Activated T-helper 1 cell treated with anti-CD3 and anti-CD28 coated beads, Interleukin-12 subunit alpha, Interleukin-12 subunit beta, Interleukin-2, Interleukin-4 antibody, amounts not matched to agents 30 ng/mL and 10 ng/mL and 1 ng/mL, durations not matched to agents 14 hours and 24 hours and 36 hours (primary cell): ENCODE measurements at regions not wholly inside any gene's neighbourhood (a gene's known extent, or its start where the extent isn't known, plus 50 kb on each side); places are given as distances from the start of the nearest gene placed in this dataset.

Experiments
- DNase-seq: peaks from one replicate; pipeline ENCODE4 v3.0.0; 2021; ENCODE audit warnings: low spot score
- H3K27ac Mint-ChIP-seq: one replicate; pipeline ENCODE4 v1.8.0; 2021; ENCODE audit warnings: mild to moderate bottlenecking, mixed read lengths
- H3K27me3 Mint-ChIP-seq: one replicate; pipeline ENCODE4 v1.8.0; 2022; ENCODE audit warnings: mild to moderate bottlenecking, moderate library complexity, mixed read lengths; ENCODE audit not compliant: insufficient read depth
- H3K36me3 Mint-ChIP-seq: one replicate; pipeline ENCODE4 v1.8.0; 2021; ENCODE audit warnings: low read depth, mixed read lengths
- H3K4me1 Mint-ChIP-seq: one replicate; pipeline ENCODE4 v1.8.0; 2021; ENCODE audit warnings: low read depth, mixed read lengths
- H3K4me3 Mint-ChIP-seq: one replicate; pipeline ENCODE4 v1.8.0; 2021; ENCODE audit warnings: mild to moderate bottlenecking, moderate library complexity, mixed read lengths
- H3K9me3 Mint-ChIP-seq: one replicate; pipeline ENCODE4 v1.8.0; 2021; ENCODE audit warnings: mixed read lengths
- intact Hi-C: fragments of 100-400 bp; cut with micrococcal nuclease; formaldehyde crosslinking; loops from one replicate; pipeline ENCODE4 v1.15.1; 2024

- H3K27ac Mint-ChIP-seq, result no peak overlapping the region
- DNase-seq, result no peak
- H3K27me3 Mint-ChIP-seq, result peaks cover 4% of the 10 kb centered on the region
- H3K9me3 Mint-ChIP-seq, result no peaks in the 10 kb centered on the region
- no peak overlapping the region for H3K4me3 Mint-ChIP-seq
- intact Hi-C loops, result no loop called here
- H3K36me3 Mint-ChIP-seq, result no peaks in the 10 kb centered on the region
- H3K4me1 Mint-ChIP-seq, result peaks cover 10% of the 10 kb centered on the region
Observed at GRCh38 chr10:124181656-124182055, 88.3 kb upstream of the CHST15 start.

GRCh38 chr10:124180947-124181549 is 87.7 kb upstream of the CHST15 start:
- H3K4me1 Mint-ChIP-seq, result peaks cover 12% of the 10 kb centered on the region
- intact Hi-C loops, result no loop called here
- no peaks in the 10 kb centered on the region for H3K9me3 Mint-ChIP-seq
- no peak overlapping the region for H3K27ac Mint-ChIP-seq
- H3K4me3 Mint-ChIP-seq, result no peak overlapping the region
- no peaks in the 10 kb centered on the region for H3K36me3 Mint-ChIP-seq
- peaks cover 9% of the 10 kb centered on the region for H3K27me3 Mint-ChIP-seq
- no peak for DNase-seq

GRCh38 chr10:124180044-124180745 is 86.8 kb upstream of the CHST15 start:
- DNase-seq, result no peak
- no peaks in the 10 kb centered on the region for H3K36me3 Mint-ChIP-seq
- H3K27me3 Mint-ChIP-seq, result peaks cover 10% of the 10 kb centered on the region
- H3K4me1 Mint-ChIP-seq, result peaks cover 16% of the 10 kb centered on the region
- no peak overlapping the region for H3K4me3 Mint-ChIP-seq
- intact Hi-C loops, result no loop called here
- no peak overlapping the region for H3K27ac Mint-ChIP-seq
- no peaks in the 10 kb centered on the region for H3K9me3 Mint-ChIP-seq

GRCh38 chr10:124179308-124180043 is 86.1 kb upstream of the CHST15 start:
- peaks cover 10% of the 10 kb centered on the region for H3K27me3 Mint-ChIP-seq
- H3K27ac Mint-ChIP-seq, result no peak overlapping the region
- no peaks in the 10 kb centered on the region for H3K36me3 Mint-ChIP-seq
- no peak for DNase-seq
- no peaks in the 10 kb centered on the region for H3K9me3 Mint-ChIP-seq
- no peak overlapping the region for H3K4me3 Mint-ChIP-seq
- H3K4me1 Mint-ChIP-seq, result peaks cover 16% of the 10 kb centered on the region
- intact Hi-C loops, result no loop called here

- intact Hi-C loops, result no loop called here
- Mint-ChIP-seq H3K36me3 (no peaks in the 10 kb centered on the region), H3K27ac (no peak overlapping the region), H3K4me3 (no peak overlapping the region), H3K27me3 (peaks cover 8% of the 10 kb centered on the region), H3K9me3 (no peaks in the 10 kb centered on the region), H3K4me1 (peaks cover 16% of the 10 kb centered on the region)
- no peak for DNase-seq
Observed at GRCh38 chr10:124177180-124177518, 83.8 kb upstream of the CHST15 start.

- Mint-ChIP-seq H3K4me3 (no peak overlapping the region), H3K27ac (no peak overlapping the region), H3K36me3 (no peaks in the 10 kb centered on the region), H3K27me3 (peaks cover 8% of the 10 kb centered on the region), H3K9me3 (no peaks in the 10 kb centered on the region), H3K4me1 (peaks cover 16% of the 10 kb centered on the region)
- DNase-seq, result no peak
- intact Hi-C loops, result no loop called here
Observed at GRCh38 chr10:124176349-124177179, 83.2 kb upstream of the CHST15 start.

GRCh38 chr10:124175701-124176348 is 82.4 kb upstream of the CHST15 start:
- no peak for DNase-seq
- Mint-ChIP-seq H3K36me3 (no peaks in the 10 kb centered on the region), H3K9me3 (no peaks in the 10 kb centered on the region), H3K4me1 (peaks cover 9% of the 10 kb centered on the region), H3K27me3 (peaks cover 10% of the 10 kb centered on the region), H3K4me3 (no peak overlapping the region), H3K27ac (no peak overlapping the region)
- intact Hi-C loops, result no loop called here

GRCh38 chr10:124174673-124175645 is 81.6 kb upstream of the CHST15 start:
- intact Hi-C loops, result no loop called here
- H3K4me1 Mint-ChIP-seq, result peaks cover 6% of the 10 kb centered on the region
- no peaks in the 10 kb centered on the region for H3K9me3 Mint-ChIP-seq
- no peak for DNase-seq
- H3K4me3 Mint-ChIP-seq, result no peak overlapping the region
- peaks cover 10% of the 10 kb centered on the region for H3K27me3 Mint-ChIP-seq
- H3K36me3 Mint-ChIP-seq, result no peaks in the 10 kb centered on the region
- no peak overlapping the region for H3K27ac Mint-ChIP-seq

GRCh38 chr10:124174071-124174566 is 80.7 kb upstream of the CHST15 start:
- Mint-ChIP-seq H3K27me3 (peaks cover 10% of the 10 kb centered on the region), H3K36me3 (no peaks in the 10 kb centered on the region), H3K9me3 (no peaks in the 10 kb centered on the region), H3K27ac (no peak overlapping the region), H3K4me1 (peaks cover 6% of the 10 kb centered on the region), H3K4me3 (no peak overlapping the region)
- intact Hi-C loops, result no loop called here
- no peak for DNase-seq

GRCh38 chr10:124173298-124173900 is 80.0 kb upstream of the CHST15 start:
- Mint-ChIP-seq H3K4me1 (peaks cover 6% of the 10 kb centered on the region), H3K9me3 (no peaks in the 10 kb centered on the region), H3K27ac (no peak overlapping the region), H3K27me3 (peaks cover 10% of the 10 kb centered on the region), H3K4me3 (no peak overlapping the region), H3K36me3 (no peaks in the 10 kb centered on the region)
- no peak for DNase-seq
- intact Hi-C loops, result no loop called here

- H3K9me3 Mint-ChIP-seq, result no peaks in the 10 kb centered on the region
- peaks cover 10% of the 10 kb centered on the region for H3K27me3 Mint-ChIP-seq
- intact Hi-C loops, result no loop called here
- DNase-seq, result no peak
- H3K36me3 Mint-ChIP-seq, result no peaks in the 10 kb centered on the region
- H3K27ac Mint-ChIP-seq, result no peak overlapping the region
- peaks cover 6% of the 10 kb centered on the region for H3K4me1 Mint-ChIP-seq
- H3K4me3 Mint-ChIP-seq, result no peak overlapping the region
Observed at GRCh38 chr10:124172181-124172916, 79.0 kb upstream of the CHST15 start.
